ENCODE measurements at regions not wholly inside any gene's neighbourhood (a gene's known extent, or its start where the extent isn't known, plus 50 kb on each side); places are given as distances from the start of the nearest gene placed in this dataset.

- Mint-ChIP-seq H3K9me3 (ENCODE audit: low read depth, unreplicated experiment) (peaks cover 3% of the 10 kb centered on the region), H3K27me3 (ENCODE audit: unreplicated experiment) (no peaks in the 10 kb centered on the region), H3K27ac (ENCODE audit: unreplicated experiment) (no peak overlapping the region), H3K36me3 (ENCODE audit: insufficient read depth, unreplicated experiment) (no peaks in the 10 kb centered on the region), H3K4me3 (ENCODE audit: low read depth, unreplicated experiment) (no peak overlapping the region), H3K4me1 (ENCODE audit: low read depth, unreplicated experiment) (no peaks in the 10 kb centered on the region)
- no TSS peak for BruUV-seq (replicated peaks)
- CTCF ChIA-PET: interaction anchor here (0.8 kb wide), 1 partner anchor 126 kb away, joined by 4 read pairs; no protein-coding TSS in a partner anchor
- no peak for TF ChIP-seq CTCF (IDR thresholded peaks at IDR 0.05; ENCODE audit: unreplicated experiment)
- intact Hi-C loops (cut with micrococcal nuclease; ENCODE audit: unreplicated experiment): no loop called here
- DNase-seq: no peak
Measured at GRCh38 chr15:98484914-98485313, 163.4 kb upstream of the IGF1R start.

- Mint-ChIP-seq H3K36me3 (ENCODE audit: insufficient read depth, unreplicated experiment) (no peaks in the 10 kb centered on the region), H3K4me1 (ENCODE audit: low read depth, unreplicated experiment) (no peaks in the 10 kb centered on the region), H3K9me3 (ENCODE audit: low read depth, unreplicated experiment) (peaks cover 3% of the 10 kb centered on the region), H3K27ac (ENCODE audit: unreplicated experiment) (no peak overlapping the region), H3K27me3 (ENCODE audit: unreplicated experiment) (no peaks in the 10 kb centered on the region), H3K4me3 (ENCODE audit: low read depth, unreplicated experiment) (no peak overlapping the region)
- intact Hi-C loops (cut with micrococcal nuclease; ENCODE audit: unreplicated experiment): no loop called here
- no TSS peak for BruUV-seq (replicated peaks)
- CTCF ChIA-PET: no interaction called here
- no peak for TF ChIP-seq CTCF (IDR thresholded peaks at IDR 0.05; ENCODE audit: unreplicated experiment)
- no peak for DNase-seq
Measured at GRCh38 chr15:98485451-98485850, 162.9 kb upstream of the IGF1R start.

GRCh38 chr15:98493966-98494511, 154.3 kb upstream of the IGF1R start:
- no peaks in the 10 kb centered on the region for H3K36me3 Mint-ChIP-seq (ENCODE audit: insufficient read depth, unreplicated experiment)

GRCh38 chr15:98501192-98501591, 147.1 kb upstream of the IGF1R start:
- Mint-ChIP-seq H3K4me3 (ENCODE audit: low read depth, unreplicated experiment) (no peak overlapping the region), H3K36me3 (ENCODE audit: insufficient read depth, unreplicated experiment) (no peaks in the 10 kb centered on the region), H3K27ac (ENCODE audit: unreplicated experiment) (no peak overlapping the region), H3K9me3 (ENCODE audit: low read depth, unreplicated experiment) (no peaks in the 10 kb centered on the region), H3K4me1 (ENCODE audit: low read depth, unreplicated experiment) (no peaks in the 10 kb centered on the region), H3K27me3 (ENCODE audit: unreplicated experiment) (peaks cover 75% of the 10 kb centered on the region)
- no peak for DNase-seq
- CTCF ChIA-PET: interaction anchor here (0.6 kb wide), 1 partner anchor 480 kb away, joined by 6 read pairs; no protein-coding TSS in a partner anchor
- no TSS peak for BruUV-seq (replicated peaks)
- no peak for TF ChIP-seq CTCF (IDR thresholded peaks at IDR 0.05; ENCODE audit: unreplicated experiment)
- intact Hi-C loops (cut with micrococcal nuclease; ENCODE audit: unreplicated experiment): no loop called here

More at GRCh38 chr15:98493966-98494511, 154.3 kb upstream of the IGF1R start:
- Mint-ChIP-seq H3K27ac (ENCODE audit: unreplicated experiment) (no peak overlapping the region), H3K4me3 (ENCODE audit: low read depth, unreplicated experiment) (no peak overlapping the region), H3K4me1 (ENCODE audit: low read depth, unreplicated experiment) (no peaks in the 10 kb centered on the region), H3K9me3 (ENCODE audit: low read depth, unreplicated experiment) (peaks cover 2% of the 10 kb centered on the region), H3K27me3 (ENCODE audit: unreplicated experiment) (peaks cover 24% of the 10 kb centered on the region)
- intact Hi-C loops (cut with micrococcal nuclease; ENCODE audit: unreplicated experiment): no loop called here
- TF ChIP-seq CTCF (IDR thresholded peaks at IDR 0.05; ENCODE audit: unreplicated experiment): no peak
- CTCF ChIA-PET: no interaction called here
- BruUV-seq (replicated peaks): no TSS peak
- DNase-seq: no peak
